ENCODE measurements at regions not wholly inside any gene's neighbourhood (a gene's known extent, or its start where the extent isn't known, plus 50 kb on each side); places are given as distances from the start of the nearest gene placed in this dataset.
A peak's percentile ranks its signal among the peaks of the same experiment; 100 is the strongest.
"Not testable (repeated sequence)": the region's sequence is repeated elsewhere in the genome, so short reads cannot be mapped to it uniquely, and the experiment has no call there.

- DNase-seq (ENCODE audit: low read depth in 2 of 2), result no peak
These were observed 1158.7 kb upstream of the CNTN5 start for GRCh38 chr11:97862021-97862420.

GRCh38 chr11:97865424-97866012 is 1155.2 kb upstream of the CNTN5 start:
- no peak for DNase-seq (ENCODE audit: low read depth in 2 of 2)

GRCh38 chr11:97871816-97872215 is 1148.9 kb upstream of the CNTN5 start:
- DNase-seq (ENCODE audit: low read depth in 2 of 2), result no peak

- no peak for DNase-seq (ENCODE audit: low read depth in 2 of 2)
These were observed 1140.5 kb upstream of the CNTN5 start for GRCh38 chr11:97880209-97880608.

GRCh38 chr11:97883086-97883485 is 1137.7 kb upstream of the CNTN5 start:
- no peak for DNase-seq (ENCODE audit: low read depth in 2 of 2)

GRCh38 chr11:97888641-97889040 is 1132.1 kb upstream of the CNTN5 start:
- DNase-seq (ENCODE audit: low read depth in 2 of 2), result no peak

- no peak for DNase-seq (ENCODE audit: low read depth in 2 of 2)
These were observed 1130.3 kb upstream of the CNTN5 start for GRCh38 chr11:97890466-97890865.

- DNase-seq (ENCODE audit: low read depth in 2 of 2), result no peak
These were observed 1127.1 kb upstream of the CNTN5 start for GRCh38 chr11:97893612-97894011.

- no peak for DNase-seq (ENCODE audit: low read depth in 2 of 2)
These were observed 1125.8 kb upstream of the CNTN5 start for GRCh38 chr11:97894978-97895377.

- DNase-seq (ENCODE audit: low read depth in 2 of 2), result no peak
These were observed 1125.2 kb upstream of the CNTN5 start for GRCh38 chr11:97895572-97895971.

GRCh38 chr11:97902828-97903227 is 1117.9 kb upstream of the CNTN5 start:
- DNase-seq (ENCODE audit: low read depth in 2 of 2), result no peak

GRCh38 chr11:97905101-97905500 is 1115.6 kb upstream of the CNTN5 start:
- DNase-seq (ENCODE audit: low read depth in 2 of 2), result no peak

- DNase-seq (ENCODE audit: low read depth in 2 of 2), result no peak
These were observed 1115.1 kb upstream of the CNTN5 start for GRCh38 chr11:97905671-97906070.

- DNase-seq (ENCODE audit: low read depth in 2 of 2), result no peak
These were observed 1112.4 kb upstream of the CNTN5 start for GRCh38 chr11:97908354-97908753.

- peak; percentile 24 to 26 for DNase-seq (ENCODE audit: low read depth in 2 of 2)
These were observed 1110.9 kb upstream of the CNTN5 start for GRCh38 chr11:97909614-97910399.

- no peak for DNase-seq (ENCODE audit: low read depth in 2 of 2)
These were observed 1108.1 kb upstream of the CNTN5 start for GRCh38 chr11:97912629-97913028.

GRCh38 chr11:97922933-97923332 is 1097.8 kb upstream of the CNTN5 start:
- DNase-seq (ENCODE audit: low read depth in 2 of 2), result not testable (repeated sequence)

GRCh38 chr11:97934572-97935208 is 1086.1 kb upstream of the CNTN5 start:
- DNase-seq (ENCODE audit: low read depth in 2 of 2), result no peak

- DNase-seq (ENCODE audit: low read depth in 2 of 2), result no peak
These were observed 1083.2 kb upstream of the CNTN5 start for GRCh38 chr11:97937501-97937900.

- DNase-seq (ENCODE audit: low read depth in 2 of 2), result no peak
These were observed 1082.0 kb upstream of the CNTN5 start for GRCh38 chr11:97938789-97939188.

- no peak for DNase-seq (ENCODE audit: low read depth in 2 of 2)
These were observed 1077.3 kb upstream of the CNTN5 start for GRCh38 chr11:97943493-97943892.

GRCh38 chr11:97948793-97949192 is 1072.0 kb upstream of the CNTN5 start:
- no peak for DNase-seq (ENCODE audit: low read depth in 2 of 2)

- no peak for DNase-seq (ENCODE audit: low read depth in 2 of 2)
These were observed 1065.2 kb upstream of the CNTN5 start for GRCh38 chr11:97955595-97955994.
